Colonic mucosa (tissue), 4 donors: ENCODE measurements at regions not wholly inside any gene's neighbourhood (a gene's known extent, or its start where the extent isn't known, plus 50 kb on each side); places are given as distances from the start of the nearest gene placed in this dataset.

Experiments
- DNase-seq: peaks from one replicate; pipeline ENCODE4 v3.0.0-alpha.2; 2020
- H3K27ac ChIP-seq: fragments of 200-600 bp; one replicate; pipeline ENCODE4 v1.8.0; 2021
- H3K27me3 ChIP-seq: fragments of 200-600 bp; one replicate; pipeline ENCODE4 v1.8.0; 2021
- H3K36me3 ChIP-seq: fragments of 200-600 bp; one replicate; pipeline ENCODE4 v1.8.0; 2021
- H3K4me1 ChIP-seq: fragments of 200-600 bp; one replicate; pipeline ENCODE4 v1.8.0; 2021; ENCODE audit warnings: mild to moderate bottlenecking
- H3K4me3 ChIP-seq: fragments of 200-600 bp; one replicate; pipeline ENCODE4 v1.8.0; 2021
- H3K9ac ChIP-seq, 2 donors: one replicate each; pipeline ENCODE4 v1.7.0; 2013; ENCODE audit warnings: control low read depth in 2 of 2, low read depth in 2 of 2, low read length in 2 of 2
- H3K9me3 ChIP-seq: fragments of 200-600 bp; one replicate; pipeline ENCODE4 v1.8.0; 2021
- CTCF ChIP-seq: fragments of 200-600 bp; IDR thresholded peaks from one replicate; pipeline ENCODE4 v1.8.0; 2022; ENCODE audit warnings: antibody characterized with exemption, mild to moderate bottlenecking
- intact Hi-C: fragments of 100-400 bp; cut with DNase I; formaldehyde crosslinking; loops from one replicate; pipeline ENCODE4 v1.14.1; 2022
- donor health status: healthy.
- donor health status: DM: no; HTN: no; CAD: no.
- donor health status: DM: no; HTN: no; CAD: no.

GRCh38 chr3:164452707-164453106 lies 625.6 kb downstream of the SI start:
- Histone ChIP-seq H3K36me3 (no peaks in the 10 kb centered on the region), H3K27ac (no peak overlapping the region), H3K4me3 (no peak overlapping the region), H3K9ac (no peak overlapping the region), H3K27me3 (no peaks in the 10 kb centered on the region), H3K9me3 (no peaks in the 10 kb centered on the region), H3K4me1 (no peaks in the 10 kb centered on the region)
- intact Hi-C loops = no loop called here
- DNase-seq = no peak
- no peak for TF ChIP-seq CTCF

GRCh38 chr3:164451072-164451910 lies 627.0 kb downstream of the SI start:
- Histone ChIP-seq H3K27me3 (no peaks in the 10 kb centered on the region), H3K4me3 (no peak overlapping the region), H3K36me3 (no peaks in the 10 kb centered on the region), H3K9ac (no peak overlapping the region), H3K4me1 (no peaks in the 10 kb centered on the region), H3K9me3 (no peaks in the 10 kb centered on the region), H3K27ac (no peak overlapping the region)
- DNase-seq = no peak
- intact Hi-C loops = no loop called here
- TF ChIP-seq CTCF = no peak

- Histone ChIP-seq H3K27me3 (no peaks in the 10 kb centered on the region), H3K9ac (no peak overlapping the region), H3K36me3 (no peaks in the 10 kb centered on the region), H3K9me3 (no peaks in the 10 kb centered on the region), H3K27ac (no peak overlapping the region), H3K4me1 (no peaks in the 10 kb centered on the region), H3K4me3 (no peak overlapping the region)
- no peak for DNase-seq
- intact Hi-C loops = no loop called here
- TF ChIP-seq CTCF = no peak
Observed at GRCh38 chr3:164450276-164450905, 627.9 kb downstream of the SI start.

GRCh38 chr3:164419220-164419619 lies 659.1 kb downstream of the SI start:
- no peak for DNase-seq
- Histone ChIP-seq H3K9ac (no peak overlapping the region), H3K9me3 (no peaks in the 10 kb centered on the region), H3K27me3 (no peaks in the 10 kb centered on the region), H3K36me3 (no peaks in the 10 kb centered on the region), H3K4me3 (no peak overlapping the region), H3K4me1 (no peaks in the 10 kb centered on the region), H3K27ac (no peak overlapping the region)
- no peak for TF ChIP-seq CTCF
- intact Hi-C loops = no loop called here

- intact Hi-C loops = no loop called here
- no peak overlapping the region for H3K4me3 ChIP-seq
- peak; percentile 33 for DNase-seq
- H3K27ac ChIP-seq = no peak overlapping the region
- TF ChIP-seq CTCF = no peak
- H3K36me3 ChIP-seq = no peaks in the 10 kb centered on the region
- no peaks in the 10 kb centered on the region for H3K9me3 ChIP-seq
- no peaks in the 10 kb centered on the region for H3K4me1 ChIP-seq
- H3K27me3 ChIP-seq = no peaks in the 10 kb centered on the region
- no peak overlapping the region for H3K9ac ChIP-seq
Observed at GRCh38 chr3:164418414-164418813, 659.9 kb downstream of the SI start.
